ENCODE measurements at regions not wholly inside any gene's neighbourhood (a gene's known extent, or its start where the extent isn't known, plus 50 kb on each side); places are given as distances from the start of the nearest gene placed in this dataset.

- TF ChIP-seq CTCF (IDR thresholded peaks at IDR 0.05) (no peak), POLR2A (IDR thresholded peaks at IDR 0.05) (no peak)
Measured at GRCh38 chr3:94402126-94402525, 339.3 kb downstream of the NSUN3 start.
